Body of pancreas (tissue), 4 donors: ENCODE measurements at regions not wholly inside any gene's neighbourhood (a gene's known extent, or its start where the extent isn't known, plus 50 kb on each side); places are given as distances from the start of the nearest gene placed in this dataset.
"Not testable (repeated sequence)": the region's sequence is repeated elsewhere in the genome, so short reads cannot be mapped to it uniquely, and the experiment has no call there.

Experiments
- ATAC-seq: fragments of 150-250 bp; one replicate; pipeline ENCODE4 v1.9.1; 2016
- DNase-seq, 4 donors: peaks; one replicate each; pipeline ENCODE4 v3.0.0-alpha.2; 2019
- H3K27ac ChIP-seq, 4 donors: fragments of 200-600 bp; sonication (generic); 1 replicate in 3 of 4; 2 replicates in 1 of 4; pipeline versions ENCODE4 v1.5.1 to v1.6.1; 2016 to 2019; ENCODE audit warnings: mild to moderate bottlenecking in 1 of 4, mixed read lengths in 1 of 4, moderate library complexity in 1 of 4
- H3K27me3 ChIP-seq, 2 donors: fragments of 200-600 bp; sonication (generic); one replicate each; pipeline ENCODE4 v1.6.0; 2016; ENCODE audit warnings: mild to moderate bottlenecking in 1 of 2
- H3K36me3 ChIP-seq, 2 donors: fragments of 200-600 bp; sonication (generic); replicated peaks in 1 of 2; 2 replicates each; pipeline ENCODE4 v1.5.1; 2016; ENCODE audit warnings: low read depth in 2 of 2; ENCODE audit not compliant: insufficient read depth in 1 of 2
- H3K4me1 ChIP-seq: fragments of 200-600 bp; sonication (generic); one replicate; pipeline ENCODE4 v1.6.0; 2016
- H3K4me3 ChIP-seq, 2 donors: fragments of 200-600 bp; sonication (generic); 1 replicate in 1 of 2; 2 replicates in 1 of 2; pipeline ENCODE4 v1.5.1; 2016 to 2019
- H3K9me3 ChIP-seq, 3 donors: fragments of 200-600 bp; sonication (generic); 1 replicate in 2 of 3; 2 replicates in 1 of 3; pipeline ENCODE4 v1.5.1; 2016
- POLR2A ChIP-seq, 3 donors: fragments of 450-650 bp; IDR thresholded peaks; one replicate each; pipeline ENCODE4 v1.6.1; 2016; ENCODE audit warnings: antibody characterized with exemption in 3 of 3, mild to moderate bottlenecking in 2 of 3
- WGBS, 2 donors: methylation state at CpG; one replicate each; pipeline ENCODE4 v1.1.5; 2017; 5-methylcytosine and 5-hydroxymethylcytosine counted together
- intact Hi-C: fragments of 100-400 bp; cut with DNase I; formaldehyde crosslinking; loops from one replicate; pipeline ENCODE4 v1.15.1; 2023
- TF ChIP-seq, protein P1 (sequence below), 7 experiments: fragments of 450-650 bp in 4 of 7; fragments of 200-600 bp in 3 of 7; sonication (generic) in 3 of 7; IDR thresholded peaks; one replicate each; pipeline ENCODE4 v1.5.1; 2016 to 2019; ENCODE audit warnings: antibody characterized with exemption in 7 of 7

DNA sequence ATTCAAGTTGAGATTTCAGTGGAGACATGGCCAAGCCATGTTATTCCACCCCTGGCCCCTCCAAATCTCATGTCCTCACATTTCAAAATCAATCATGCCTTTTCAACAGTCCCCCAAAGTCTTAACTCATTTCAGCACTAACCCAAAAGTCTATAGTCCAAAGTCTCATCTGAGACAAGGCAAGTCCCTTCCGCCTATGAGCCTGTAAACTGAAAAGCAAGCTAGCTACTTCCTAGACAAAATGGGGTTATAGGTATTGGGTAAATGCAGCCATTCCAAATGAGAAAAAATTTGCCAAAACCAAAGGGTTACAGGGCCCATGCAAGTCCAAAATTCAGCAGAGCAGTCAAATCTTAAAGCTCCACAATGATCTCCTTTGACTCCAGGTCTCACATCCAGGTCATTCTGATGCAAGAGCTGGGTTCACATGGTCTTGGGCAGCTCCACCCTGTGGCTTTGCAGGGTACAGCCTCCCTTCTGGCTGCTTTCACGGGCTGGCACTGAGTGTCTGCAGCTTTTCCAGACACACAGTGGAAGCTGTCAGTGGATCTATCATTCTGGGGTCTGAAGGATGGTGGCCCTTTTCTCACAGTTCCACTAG lies 95.7 kb downstream of the MTNR1B start:
- DNase-seq = peak in 3 of 4 donors; percentile 3 to 60 (median 16)
- TF ChIP-seq, protein P1, sequence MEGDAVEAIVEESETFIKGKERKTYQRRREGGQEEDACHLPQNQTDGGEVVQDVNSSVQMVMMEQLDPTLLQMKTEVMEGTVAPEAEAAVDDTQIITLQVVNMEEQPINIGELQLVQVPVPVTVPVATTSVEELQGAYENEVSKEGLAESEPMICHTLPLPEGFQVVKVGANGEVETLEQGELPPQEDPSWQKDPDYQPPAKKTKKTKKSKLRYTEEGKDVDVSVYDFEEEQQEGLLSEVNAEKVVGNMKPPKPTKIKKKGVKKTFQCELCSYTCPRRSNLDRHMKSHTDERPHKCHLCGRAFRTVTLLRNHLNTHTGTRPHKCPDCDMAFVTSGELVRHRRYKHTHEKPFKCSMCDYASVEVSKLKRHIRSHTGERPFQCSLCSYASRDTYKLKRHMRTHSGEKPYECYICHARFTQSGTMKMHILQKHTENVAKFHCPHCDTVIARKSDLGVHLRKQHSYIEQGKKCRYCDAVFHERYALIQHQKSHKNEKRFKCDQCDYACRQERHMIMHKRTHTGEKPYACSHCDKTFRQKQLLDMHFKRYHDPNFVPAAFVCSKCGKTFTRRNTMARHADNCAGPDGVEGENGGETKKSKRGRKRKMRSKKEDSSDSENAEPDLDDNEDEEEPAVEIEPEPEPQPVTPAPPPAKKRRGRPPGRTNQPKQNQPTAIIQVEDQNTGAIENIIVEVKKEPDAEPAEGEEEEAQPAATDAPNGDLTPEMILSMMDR (IDR thresholded peaks at IDR 0.05) = peak in 5 of 7 experiments; percentile 9 to 53 (median 15)
- H3K27ac ChIP-seq, H3K36me3 ChIP-seq, H3K9me3 ChIP-seq, H3K4me1 ChIP-seq, H3K27me3 ChIP-seq, ATAC-seq, intact Hi-C loops, H3K4me3 ChIP-seq: not testable (repeated sequence)
- 59 to 66% methylated on average over 2 of the region's 2 CpGs for WGBS, 2 donors

DNA sequence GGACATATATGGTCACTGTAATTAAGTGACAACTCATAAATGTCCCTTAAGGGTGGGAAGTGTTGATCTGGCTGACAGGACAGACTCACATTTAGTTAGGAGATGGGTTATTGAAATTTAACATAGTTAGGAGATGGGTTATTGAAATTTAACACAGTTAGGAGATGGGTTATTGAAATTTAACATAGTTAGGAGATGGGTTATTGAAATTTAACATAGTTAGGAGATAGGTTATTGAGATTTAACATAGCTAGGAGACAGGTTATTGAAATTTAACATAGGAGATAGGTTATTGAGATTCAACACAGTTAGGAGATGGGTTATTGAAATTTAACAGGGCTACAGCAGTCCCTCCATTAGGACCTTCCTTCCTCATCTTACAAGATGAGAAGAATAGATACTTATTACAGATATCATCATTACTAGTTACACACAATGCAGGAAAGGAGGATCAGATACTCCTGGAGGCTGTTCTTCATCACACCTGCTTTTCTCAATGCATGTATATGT lies 98.5 kb downstream of the MTNR1B start:
- no peak overlapping the region for H3K4me3 ChIP-seq
- H3K36me3 ChIP-seq = no peaks in the 10 kb centered on the region

DNA sequence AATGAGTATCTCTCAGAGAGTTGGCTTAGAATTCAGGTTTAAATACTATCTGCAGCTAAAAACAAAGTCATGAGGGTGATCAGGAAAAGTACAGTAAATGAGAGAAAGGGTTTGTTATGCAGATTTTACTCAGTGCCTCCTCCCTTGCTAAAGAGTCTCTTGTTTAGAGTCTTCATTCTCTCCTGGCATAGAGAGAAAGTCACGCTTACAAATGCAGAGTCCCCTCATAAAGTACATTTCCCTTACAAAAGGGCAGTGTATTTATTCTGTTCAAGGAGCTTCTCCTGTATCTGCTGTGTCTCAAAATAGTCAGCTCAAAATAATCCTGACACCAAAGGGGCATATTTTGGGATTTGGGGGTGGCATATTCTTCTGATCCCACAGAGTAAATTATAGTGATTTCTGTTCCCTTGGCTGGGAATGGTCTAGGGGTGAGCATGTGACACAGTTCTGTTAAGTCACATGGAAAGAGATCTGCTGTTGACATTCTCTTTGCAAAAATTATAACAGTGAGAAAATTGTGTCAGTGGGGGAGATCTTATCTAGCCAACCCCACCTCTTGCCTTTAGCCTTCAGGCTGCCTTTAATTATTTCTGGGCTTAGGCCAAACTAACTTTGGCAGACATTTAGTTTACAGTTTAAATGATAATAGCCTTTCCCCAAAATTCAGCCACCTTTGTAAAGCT lies 102.9 kb downstream of the MTNR1B start:
- no peak for TF ChIP-seq POLR2A (IDR thresholded peaks at IDR 0.05)
- TF ChIP-seq, protein P1 (IDR thresholded peaks at IDR 0.05) = no peak
- no peak overlapping the region for H3K4me3 ChIP-seq
- H3K36me3 ChIP-seq = no peaks in the 10 kb centered on the region
- DNase-seq (no peak), ATAC-seq (no peak)
- no peaks in the 10 kb centered on the region for H3K9me3 ChIP-seq
- intact Hi-C loops = no loop called here
- H3K27ac ChIP-seq = no peak overlapping the region
- H3K4me1 ChIP-seq = no peaks in the 10 kb centered on the region
- no peaks in the 10 kb centered on the region for H3K27me3 ChIP-seq
- 83 to 94% methylated on average over 1 of the region's 1 CpG for WGBS, 2 donors

More for the DNA sequence above, 98.5 kb downstream of the MTNR1B start:
- ATAC-seq (no peak), DNase-seq (no peak)
- intact Hi-C loops = no loop called here
- TF ChIP-seq POLR2A (IDR thresholded peaks at IDR 0.05) = no peak
- TF ChIP-seq, protein P1 (IDR thresholded peaks at IDR 0.05) = no peak
- Histone ChIP-seq H3K27me3 (no peaks in the 10 kb centered on the region), H3K9me3 (no peaks in the 10 kb centered on the region), H3K4me1 (no peaks in the 10 kb centered on the region), H3K27ac (no peak overlapping the region)

DNA sequence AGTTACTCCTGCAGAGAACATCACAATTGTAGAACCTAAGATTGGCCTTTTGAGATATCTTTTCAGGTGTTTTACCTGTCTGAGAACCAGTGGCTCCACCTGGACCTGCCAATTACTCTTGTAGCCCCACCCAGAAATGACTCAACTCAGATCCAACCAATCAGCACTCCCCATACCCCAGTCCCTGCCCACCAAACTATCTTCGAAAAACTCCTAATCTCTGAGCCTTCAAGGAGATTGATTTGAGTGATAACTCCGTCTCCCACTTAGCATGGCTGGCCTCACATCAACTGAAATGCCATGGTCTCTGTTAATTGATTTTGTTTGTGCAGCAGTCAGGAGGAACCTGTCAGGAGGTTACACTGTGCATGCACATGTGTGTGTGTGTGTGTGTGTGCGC lies 103.6 kb downstream of the MTNR1B start:
- DNase-seq = no peak
- H3K27me3 ChIP-seq = no peaks in the 10 kb centered on the region
- H3K27ac ChIP-seq = no peak overlapping the region
- no peaks in the 10 kb centered on the region for H3K4me1 ChIP-seq
- no peak for ATAC-seq
- WGBS, 2 donors = 40% methylated on average over 3 of the region's 3 CpGs
- TF ChIP-seq, protein P1 (IDR thresholded peaks at IDR 0.05) = no peak
- TF ChIP-seq POLR2A (IDR thresholded peaks at IDR 0.05) = no peak
- intact Hi-C loops = no loop called here
- H3K9me3 ChIP-seq = no peaks in the 10 kb centered on the region
- H3K36me3 ChIP-seq = no peaks in the 10 kb centered on the region
- H3K4me3 ChIP-seq = no peak overlapping the region
